OCI-LY3 (cell line): ENCODE measurements at regions not wholly inside any gene's neighbourhood (a gene's known extent, or its start where the extent isn't known, plus 50 kb on each side); places are given as distances from the start of the nearest gene placed in this dataset.

Source experiments
- H2AFZ ChIP-seq: fragments of 200-600, 300-600 bp; shearing (Covaris generic); 2 replicates; pipeline ENCODE4 v1.6.0; 2014; ENCODE audit warnings: antibody characterized with exemption, low read depth, low read length
- H3K27ac ChIP-seq: fragments of 200-600, 300-600 bp; sonication (generic); 2 replicates; pipeline ENCODE4 v1.5.1; 2014; ENCODE audit warnings: mild to moderate bottlenecking, low read length, moderate library complexity, mixed read lengths
- H3K27me3 ChIP-seq: fragments of 200-600, 300-600 bp; sonication (generic); 2 replicates; pipeline ENCODE4 v1.6.1; 2014; ENCODE audit warnings: low read depth, low read length, mixed read lengths
- H3K36me3 ChIP-seq: fragments of 200-600, 300-600 bp; sonication (generic); replicated peaks from 2 replicates; pipeline ENCODE3; 2014; ENCODE audit warnings: low read depth, low read length, mixed read lengths
- H3K4me1 ChIP-seq: fragments of 300-600, 200-600 bp; sonication (generic); 2 replicates; pipeline ENCODE4 v1.6.1; 2014; ENCODE audit warnings: low read length, mixed read lengths
- H3K4me2 ChIP-seq: fragments of 200-600, 300-600 bp; sonication (generic); 2 replicates; pipeline ENCODE4 v1.6.1; 2014; ENCODE audit warnings: low read length, mixed read lengths
- H3K4me3 ChIP-seq: fragments of 300-600, 200-600 bp; sonication (generic); 2 replicates; pipeline ENCODE4 v1.5.1; 2014; ENCODE audit warnings: antibody characterized with exemption, mild to moderate bottlenecking, low read length, moderate library complexity
- H3K79me2 ChIP-seq: fragments of 300-600, 200-600 bp; shearing (Covaris generic); 2 replicates; pipeline ENCODE4 v1.6.1; 2014; ENCODE audit warnings: mild to moderate bottlenecking, low read length, mixed read lengths
- H3K9ac ChIP-seq: fragments of 300-600, 200-600 bp; shearing (Covaris generic); 2 replicates; pipeline ENCODE4 v1.6.0; 2014; ENCODE audit warnings: mild to moderate bottlenecking, low read length, moderate library complexity
- H3K9me3 ChIP-seq: fragments of 200-600, 300-600 bp; shearing (Covaris generic); 2 replicates; pipeline ENCODE4 v1.6.1; 2014; ENCODE audit warnings: low read length, mixed read lengths; ENCODE audit not compliant: insufficient read depth
- H4K20me1 ChIP-seq: fragments of 200-600, 300-600 bp; sonication (generic); 2 replicates; pipeline ENCODE4 v1.6.1; 2016; ENCODE audit warnings: low read length, mixed read lengths; ENCODE audit not compliant: insufficient read depth
- CTCF ChIP-seq: fragments of 200-600, 300-600 bp; sonication (generic); IDR thresholded peaks from 2 replicates; pipeline ENCODE4 v1.5.1; 2014; ENCODE audit warnings: antibody characterized with exemption, low read length, low read depth
- EZH2phosphoT487 ChIP-seq: fragments of 200-600 bp; shearing (Covaris generic); IDR thresholded peaks from 2 replicates; pipeline ENCODE4 v1.6.1; 2018; ENCODE audit warnings: antibody characterized with exemption, mixed run types, low read depth

GRCh38 chr10:108515821-108516220 lies 1351.3 kb upstream of the SORCS1 start:
- no peak overlapping the region for H3K4me2 ChIP-seq
- no peak overlapping the region for H3K27ac ChIP-seq
- no peaks in the 10 kb centered on the region for H3K79me2 ChIP-seq
- H3K4me3 ChIP-seq = no peak overlapping the region
- no peaks in the 10 kb centered on the region for H3K36me3 ChIP-seq
- H3K4me1 ChIP-seq = no peaks in the 10 kb centered on the region
- no peaks in the 10 kb centered on the region for H3K9me3 ChIP-seq
- H2AFZ ChIP-seq = no peak overlapping the region
- H3K27me3 ChIP-seq = no peaks in the 10 kb centered on the region
- TF ChIP-seq EZH2phosphoT487 = no peak
- no peak for TF ChIP-seq CTCF
- H3K9ac ChIP-seq = no peak overlapping the region
- no peaks in the 10 kb centered on the region for H4K20me1 ChIP-seq

GRCh38 chr10:108500396-108500795 lies 1335.9 kb upstream of the SORCS1 start:
- Histone ChIP-seq H3K4me3 (no peak overlapping the region), H2AFZ (no peak overlapping the region), H3K4me1 (peaks cover 5% of the 10 kb centered on the region), H3K9ac (no peak overlapping the region), H3K27me3 (no peaks in the 10 kb centered on the region), H3K36me3 (no peaks in the 10 kb centered on the region), H3K79me2 (no peaks in the 10 kb centered on the region), H3K27ac (no peak overlapping the region), H3K4me2 (no peak overlapping the region), H3K9me3 (no peaks in the 10 kb centered on the region), H4K20me1 (no peaks in the 10 kb centered on the region)
- no peak for TF ChIP-seq CTCF
- TF ChIP-seq EZH2phosphoT487 = no peak

- TF ChIP-seq CTCF (no peak), EZH2phosphoT487 (no peak)
- H3K79me2 ChIP-seq = no peaks in the 10 kb centered on the region
- H2AFZ ChIP-seq = no peak overlapping the region
Measured at GRCh38 chr10:108496106-108496505, 1331.6 kb upstream of the SORCS1 start.

GRCh38 chr10:108490944-108491343 lies 1326.4 kb upstream of the SORCS1 start:
- H4K20me1 ChIP-seq = no peaks in the 10 kb centered on the region
- no peak overlapping the region for H3K27ac ChIP-seq
- no peak overlapping the region for H3K4me3 ChIP-seq
- H3K4me2 ChIP-seq = no peak overlapping the region
- TF ChIP-seq EZH2phosphoT487 (no peak), CTCF (no peak)
- H3K27me3 ChIP-seq = no peaks in the 10 kb centered on the region
- H3K79me2 ChIP-seq = no peaks in the 10 kb centered on the region
- no peaks in the 10 kb centered on the region for H3K4me1 ChIP-seq
- H3K9me3 ChIP-seq = no peaks in the 10 kb centered on the region
- no peak overlapping the region for H3K9ac ChIP-seq
- no peak overlapping the region for H2AFZ ChIP-seq
- H3K36me3 ChIP-seq = no peaks in the 10 kb centered on the region

More at GRCh38 chr10:108496106-108496505, 1331.6 kb upstream of the SORCS1 start:
- no peak overlapping the region for H3K4me3 ChIP-seq
- H3K27me3 ChIP-seq = no peaks in the 10 kb centered on the region
- no peaks in the 10 kb centered on the region for H3K9me3 ChIP-seq
- H3K9ac ChIP-seq = no peak overlapping the region
- no peaks in the 10 kb centered on the region for H4K20me1 ChIP-seq
- no peak overlapping the region for H3K4me2 ChIP-seq
- H3K4me1 ChIP-seq = no peaks in the 10 kb centered on the region
- no peaks in the 10 kb centered on the region for H3K36me3 ChIP-seq
- H3K27ac ChIP-seq = no peak overlapping the region
